WERI-Rb-1 (cell line): ENCODE measurements at regions not wholly inside any gene's neighbourhood (a gene's known extent, or its start where the extent isn't known, plus 50 kb on each side); places are given as distances from the start of the nearest gene placed in this dataset.

Experiments
- DNase-seq: peaks from one replicate; pipeline ENCODE4 v3.0.0-alpha.2; 2020
- H3K27ac ChIP-seq: fragments of 250-450 bp; sonication (Bioruptor Pico); 2 replicates; pipeline ENCODE4 v1.5.1; 2020; ENCODE audit warnings: mild to moderate bottlenecking, moderate library complexity
- H3K27me3 ChIP-seq: fragments of 250-450 bp; sonication (Bioruptor Pico); 2 replicates; pipeline ENCODE4 v1.5.1; 2021; ENCODE audit warnings: mild to moderate bottlenecking, low read depth, moderate library complexity; ENCODE audit not compliant: insufficient read depth, severe bottlenecking
- H3K36me3 ChIP-seq: fragments of 250-450 bp; sonication (Bioruptor Pico); 2 replicates; pipeline ENCODE4 v1.5.1; 2020; ENCODE audit warnings: mild to moderate bottlenecking, moderate library complexity
- H3K4me3 ChIP-seq: 2 replicates; pipeline ENCODE4 v1.5.1; 2011; ENCODE audit warnings: low read depth, mild to moderate bottlenecking, control low read depth, low read length
- H3K9me3 ChIP-seq: fragments of 250-450 bp; sonication (Bioruptor Pico); 2 replicates; pipeline ENCODE4 v1.5.1; 2021; ENCODE audit warnings: mild to moderate bottlenecking, moderate library complexity; ENCODE audit not compliant: severe bottlenecking
- TF ChIP-seq, protein P1 (sequence below): IDR thresholded peaks from 2 replicates; pipeline ENCODE4 v1.5.1; 2011; ENCODE audit warnings: low read depth, mild to moderate bottlenecking, control low read depth, inconsistent platforms, low read length

GRCh38 chr5:113770648-113771047 is 257.2 kb downstream of the YTHDC2 start:
- no peaks in the 10 kb centered on the region for H3K36me3 ChIP-seq
- peaks cover 5% of the 10 kb centered on the region for H3K27me3 ChIP-seq
- H3K9me3 ChIP-seq: peaks cover 6% of the 10 kb centered on the region
- DNase-seq: no peak
- no peak overlapping the region for H3K27ac ChIP-seq
- H3K4me3 ChIP-seq: no peak overlapping the region
- TF ChIP-seq, protein P1, sequence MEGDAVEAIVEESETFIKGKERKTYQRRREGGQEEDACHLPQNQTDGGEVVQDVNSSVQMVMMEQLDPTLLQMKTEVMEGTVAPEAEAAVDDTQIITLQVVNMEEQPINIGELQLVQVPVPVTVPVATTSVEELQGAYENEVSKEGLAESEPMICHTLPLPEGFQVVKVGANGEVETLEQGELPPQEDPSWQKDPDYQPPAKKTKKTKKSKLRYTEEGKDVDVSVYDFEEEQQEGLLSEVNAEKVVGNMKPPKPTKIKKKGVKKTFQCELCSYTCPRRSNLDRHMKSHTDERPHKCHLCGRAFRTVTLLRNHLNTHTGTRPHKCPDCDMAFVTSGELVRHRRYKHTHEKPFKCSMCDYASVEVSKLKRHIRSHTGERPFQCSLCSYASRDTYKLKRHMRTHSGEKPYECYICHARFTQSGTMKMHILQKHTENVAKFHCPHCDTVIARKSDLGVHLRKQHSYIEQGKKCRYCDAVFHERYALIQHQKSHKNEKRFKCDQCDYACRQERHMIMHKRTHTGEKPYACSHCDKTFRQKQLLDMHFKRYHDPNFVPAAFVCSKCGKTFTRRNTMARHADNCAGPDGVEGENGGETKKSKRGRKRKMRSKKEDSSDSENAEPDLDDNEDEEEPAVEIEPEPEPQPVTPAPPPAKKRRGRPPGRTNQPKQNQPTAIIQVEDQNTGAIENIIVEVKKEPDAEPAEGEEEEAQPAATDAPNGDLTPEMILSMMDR: no peak

DNA sequence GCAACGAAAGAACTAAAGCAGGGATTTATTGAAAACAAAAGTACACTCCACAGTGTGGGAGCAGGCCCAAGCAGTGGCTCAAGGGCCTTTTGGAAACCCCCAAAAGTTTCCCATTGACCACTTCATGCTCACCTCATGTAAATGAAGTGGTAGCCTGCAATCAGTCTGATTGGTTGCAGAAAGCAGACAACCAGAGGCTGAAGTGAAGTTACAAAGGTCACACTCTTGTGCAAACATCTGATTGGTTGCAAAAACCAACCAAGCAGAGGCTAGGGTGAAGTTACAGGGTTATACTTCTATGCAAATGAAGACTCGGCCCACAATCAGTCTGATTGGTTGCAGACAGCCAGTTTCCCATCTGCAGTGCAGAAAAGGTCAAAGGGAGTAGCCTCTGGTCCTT is 258.0 kb downstream of the YTHDC2 start:
- H3K4me3 ChIP-seq: no peak overlapping the region
- TF ChIP-seq, protein P1: no peak
- H3K27me3 ChIP-seq: peaks cover 5% of the 10 kb centered on the region
- H3K9me3 ChIP-seq: peaks cover 5% of the 10 kb centered on the region
- no peak for DNase-seq
- H3K27ac ChIP-seq: no peak overlapping the region
- no peaks in the 10 kb centered on the region for H3K36me3 ChIP-seq

DNA sequence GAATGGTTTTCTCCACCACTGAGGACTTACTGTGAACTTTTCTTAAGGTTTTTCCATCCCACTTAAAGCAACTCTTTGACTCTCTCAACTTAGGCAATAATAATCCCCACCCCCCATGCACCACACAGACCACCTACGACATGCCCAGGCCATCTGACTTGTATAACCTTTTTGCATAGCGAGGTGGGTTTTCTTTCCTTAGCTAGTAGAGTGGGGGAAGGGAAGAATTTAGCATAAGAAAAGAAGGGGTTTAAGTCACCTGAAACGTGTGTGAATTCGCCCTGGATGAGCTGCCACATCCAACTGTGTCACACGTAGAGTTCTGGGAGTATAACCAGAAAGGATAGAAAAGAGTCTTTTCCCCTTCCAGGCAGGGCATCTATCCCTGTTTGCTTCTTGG is 262.7 kb downstream of the YTHDC2 start:
- DNase-seq: no peak
- no peak overlapping the region for H3K27ac ChIP-seq
- H3K27me3 ChIP-seq: peaks cover 5% of the 10 kb centered on the region
- H3K4me3 ChIP-seq: no peak overlapping the region
- TF ChIP-seq, protein P1: no peak
- H3K36me3 ChIP-seq: no peaks in the 10 kb centered on the region
- H3K9me3 ChIP-seq: no peaks in the 10 kb centered on the region

GRCh38 chr5:113776832-113777525 is 263.5 kb downstream of the YTHDC2 start:
- Histone ChIP-seq H3K27me3 (peaks cover 5% of the 10 kb centered on the region), H3K27ac (no peak overlapping the region), H3K4me3 (no peak overlapping the region), H3K9me3 (no peaks in the 10 kb centered on the region), H3K36me3 (no peaks in the 10 kb centered on the region)
- DNase-seq: no peak
- TF ChIP-seq, protein P1: no peak

DNA sequence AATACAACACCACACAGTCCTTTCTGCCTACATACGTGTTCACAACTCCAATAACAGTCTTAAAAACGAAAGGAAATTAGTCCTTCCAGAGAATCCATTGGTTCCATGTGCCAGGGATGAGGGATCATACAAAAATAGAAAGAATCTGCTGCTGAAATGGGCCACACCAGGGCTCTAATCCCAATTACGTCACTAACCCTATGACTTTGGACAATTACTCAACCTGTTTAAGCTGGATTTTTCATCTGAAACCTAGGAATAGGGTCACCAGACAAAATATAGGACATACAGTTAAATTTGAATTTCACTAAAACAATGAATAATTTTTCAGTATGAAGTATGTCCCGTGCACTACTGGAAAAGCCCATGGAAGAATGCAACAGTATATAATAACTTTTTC is 264.7 kb downstream of the YTHDC2 start:
- no peaks in the 10 kb centered on the region for H3K36me3 ChIP-seq
- no peaks in the 10 kb centered on the region for H3K9me3 ChIP-seq
- no peak overlapping the region for H3K4me3 ChIP-seq
- no peak for DNase-seq
- TF ChIP-seq, protein P1: no peak
- peaks cover 9% of the 10 kb centered on the region for H3K27me3 ChIP-seq
- H3K27ac ChIP-seq: no peak overlapping the region

GRCh38 chr5:113788141-113788655 is 274.7 kb downstream of the YTHDC2 start:
- no peak for DNase-seq
- no peak overlapping the region for H3K4me3 ChIP-seq
- no peak overlapping the region for H3K27ac ChIP-seq
- no peaks in the 10 kb centered on the region for H3K36me3 ChIP-seq
- peaks cover 3% of the 10 kb centered on the region for H3K27me3 ChIP-seq
- H3K9me3 ChIP-seq: no peaks in the 10 kb centered on the region
- TF ChIP-seq, protein P1: no peak
